ENCODE measurements at regions not wholly inside any gene's neighbourhood (a gene's known extent, or its start where the extent isn't known, plus 50 kb on each side); places are given as distances from the start of the nearest gene placed in this dataset.

GRCh38 chr19:29379257-29380021 lies 146.4 kb upstream of the VSTM2B start:
- no peak for TF ChIP-seq CTCF (IDR thresholded peaks at IDR 0.05)
- TF ChIP-seq POLR2AphosphoS5 (IDR thresholded peaks at IDR 0.05; ENCODE audit: low read depth, low read length), result no peak
- TF ChIP-seq TCF7L2 (IDR thresholded peaks at IDR 0.05; ENCODE audit: low read depth, low read length), result no peak
- TF ChIP-seq SIN3A (IDR thresholded peaks at IDR 0.05; ENCODE audit: borderline replicate concordance, insufficient read depth, low read depth, low read length), result no peak
- no peak for TF ChIP-seq REST (IDR thresholded peaks at IDR 0.05; ENCODE audit: insufficient read depth in 1 of 2, low read depth in 2 of 2, low read length in 1 of 2)
- no peaks in the 10 kb centered on the region for H3K4me1 ChIP-seq (ENCODE audit: control insufficient read depth, insufficient read depth, low read length)
- no peaks in the 10 kb centered on the region for H3K9me3 ChIP-seq (ENCODE audit: control insufficient read depth, insufficient read depth, low read depth, low read length)
- H3K4me3 ChIP-seq (ENCODE audit: low read depth in 2 of 2, low read length in 2 of 2), result no peak overlapping the region
- H3K27me3 ChIP-seq (ENCODE audit: control insufficient read depth, insufficient read depth, low read length), result peaks cover 6% of the 10 kb centered on the region; the same call in 1 of the 2 replicates
- ATAC-seq, result no peak
- ChIA-PET CTCF (no interaction called here), POLR2A (no interaction called here)
- H3K36me3 ChIP-seq (ENCODE audit: control insufficient read depth, insufficient read depth, low read length), result no peaks in the 10 kb centered on the region
- no peak overlapping the region for H3K27ac ChIP-seq (ENCODE audit: low read length)
- BruUV-seq (replicated peaks), result no TSS peak
- in situ Hi-C loops (cut with HindIII; ENCODE audit: low pct_unique_long_range_greater_than_20kb, low sequenced_read_pairs), result no loop called here
- DNase-seq (ENCODE audit: low read depth, low spot score), result no peak
- intact Hi-C loops (cut with micrococcal nuclease; ENCODE audit: unreplicated experiment), result no loop called here

- Histone ChIP-seq H3K27me3 (ENCODE audit: control insufficient read depth, insufficient read depth, low read length) (peaks cover 2% of the 10 kb centered on the region; the same call in 1 of the 2 replicates), H3K36me3 (ENCODE audit: control insufficient read depth, insufficient read depth, low read length) (no peaks in the 10 kb centered on the region), H3K27ac (ENCODE audit: low read length) (no peak overlapping the region), H3K9me3 (ENCODE audit: control insufficient read depth, insufficient read depth, low read depth, low read length) (no peaks in the 10 kb centered on the region), H3K4me1 (ENCODE audit: control insufficient read depth, insufficient read depth, low read length) (no peaks in the 10 kb centered on the region), H3K4me3 (ENCODE audit: low read depth in 2 of 2, low read length in 2 of 2) (no peak overlapping the region)
- in situ Hi-C loops (cut with HindIII; ENCODE audit: low pct_unique_long_range_greater_than_20kb, low sequenced_read_pairs) (no loop called here), intact Hi-C loops (cut with micrococcal nuclease; ENCODE audit: unreplicated experiment) (no loop called here)
- no peak for ATAC-seq
- CTCF ChIA-PET, result no interaction called here
- BruUV-seq (replicated peaks), result no TSS peak
- no peak for TF ChIP-seq REST (IDR thresholded peaks at IDR 0.05; ENCODE audit: insufficient read depth in 1 of 2, low read depth in 2 of 2, low read length in 1 of 2)
- no peak for TF ChIP-seq POLR2AphosphoS5 (IDR thresholded peaks at IDR 0.05; ENCODE audit: low read depth, low read length)
- no peak for TF ChIP-seq CTCF (IDR thresholded peaks at IDR 0.05)
- TF ChIP-seq SIN3A (IDR thresholded peaks at IDR 0.05; ENCODE audit: borderline replicate concordance, insufficient read depth, low read depth, low read length), result no peak
- no peak for TF ChIP-seq TCF7L2 (IDR thresholded peaks at IDR 0.05; ENCODE audit: low read depth, low read length)
- DNase-seq (ENCODE audit: low read depth, low spot score), result no peak
- POLR2A ChIA-PET, result no interaction called here
Observed at GRCh38 chr19:29380581-29380980, 145.2 kb upstream of the VSTM2B start.
